Smooth muscle cell (in vitro differentiated cells): ENCODE measurements at regions not wholly inside any gene's neighbourhood (a gene's known extent, or its start where the extent isn't known, plus 50 kb on each side); places are given as distances from the start of the nearest gene placed in this dataset.

Source experiments
- DNase-seq: peaks from one replicate; lab custom pipeline; 2025; ENCODE audit not compliant: unreplicated experiment; lab: John Stamatoyannopoulos, UW
- H2AFZ ChIP-seq: fragments of 200-600 bp; sonication (generic); 2 replicates; pipeline ENCODE4 v1.6.0; 2016; ENCODE audit warnings: antibody characterized with exemption, low read depth, mild to moderate bottlenecking
- H3F3A ChIP-seq: fragments of 200-600 bp; sonication (generic); 2 replicates; pipeline ENCODE4 v1.6.0; 2017; ENCODE audit warnings: antibody characterized with exemption, low read depth
- H3K27ac ChIP-seq: fragments of 200-600 bp; sonication (generic); 2 replicates; pipeline ENCODE4 v1.5.1; 2016; ENCODE audit warnings: low read depth, mild to moderate bottlenecking
- H3K27me3 ChIP-seq: fragments of 200-600 bp; sonication (generic); 2 replicates; pipeline ENCODE4 v1.6.1; 2016; ENCODE audit warnings: low read depth, mild to moderate bottlenecking
- H3K36me3 ChIP-seq: fragments of 200-600 bp; sonication (generic); 2 replicates; pipeline ENCODE4 v1.5.1; 2016; ENCODE audit warnings: low read depth
- H3K4me1 ChIP-seq: fragments of 200-600 bp; sonication (generic); 2 replicates; pipeline ENCODE4 v1.5.1; 2016; ENCODE audit warnings: low read depth
- H3K4me2 ChIP-seq: fragments of 200-600 bp; sonication (generic); 2 replicates; pipeline ENCODE4 v1.6.0; 2016; ENCODE audit warnings: mild to moderate bottlenecking
- H3K4me3 ChIP-seq: fragments of 200-600 bp; sonication (generic); 2 replicates; pipeline ENCODE4 v1.5.1; 2016; ENCODE audit warnings: mild to moderate bottlenecking
- H3K79me2 ChIP-seq: fragments of 200-600 bp; sonication (generic); 2 replicates; pipeline ENCODE4 v1.6.0; 2016; ENCODE audit warnings: low read depth, mild to moderate bottlenecking
- H3K9ac ChIP-seq: fragments of 200-600 bp; sonication (generic); 2 replicates; pipeline ENCODE4 v1.6.0; 2016; ENCODE audit warnings: low read depth
- H3K9me3 ChIP-seq: fragments of 200-600 bp; sonication (generic); replicated peaks from 2 replicates; pipeline ENCODE4 v1.5.1; 2016; ENCODE audit warnings: low read depth
- H4K20me1 ChIP-seq: fragments of 200-600 bp; sonication (generic); 2 replicates; pipeline ENCODE4 v1.6.0; 2016; ENCODE audit warnings: low read depth
- WGBS: methylation state at CpG from one replicate; pipeline ENCODE4 v1.1.7; 2016; ENCODE audit warnings: low lambda C conversion rate; 5-methylcytosine and 5-hydroxymethylcytosine counted together
- TF ChIP-seq, protein P1 (sequence below): fragments of 200-600 bp; sonication (generic); IDR thresholded peaks from 2 replicates; pipeline ENCODE4 v1.5.1; 2017; ENCODE audit warnings: borderline replicate concordance, mild to moderate bottlenecking, antibody characterized with exemption; ENCODE audit not compliant: insufficient read depth, poor library complexity, severe bottlenecking

DNA sequence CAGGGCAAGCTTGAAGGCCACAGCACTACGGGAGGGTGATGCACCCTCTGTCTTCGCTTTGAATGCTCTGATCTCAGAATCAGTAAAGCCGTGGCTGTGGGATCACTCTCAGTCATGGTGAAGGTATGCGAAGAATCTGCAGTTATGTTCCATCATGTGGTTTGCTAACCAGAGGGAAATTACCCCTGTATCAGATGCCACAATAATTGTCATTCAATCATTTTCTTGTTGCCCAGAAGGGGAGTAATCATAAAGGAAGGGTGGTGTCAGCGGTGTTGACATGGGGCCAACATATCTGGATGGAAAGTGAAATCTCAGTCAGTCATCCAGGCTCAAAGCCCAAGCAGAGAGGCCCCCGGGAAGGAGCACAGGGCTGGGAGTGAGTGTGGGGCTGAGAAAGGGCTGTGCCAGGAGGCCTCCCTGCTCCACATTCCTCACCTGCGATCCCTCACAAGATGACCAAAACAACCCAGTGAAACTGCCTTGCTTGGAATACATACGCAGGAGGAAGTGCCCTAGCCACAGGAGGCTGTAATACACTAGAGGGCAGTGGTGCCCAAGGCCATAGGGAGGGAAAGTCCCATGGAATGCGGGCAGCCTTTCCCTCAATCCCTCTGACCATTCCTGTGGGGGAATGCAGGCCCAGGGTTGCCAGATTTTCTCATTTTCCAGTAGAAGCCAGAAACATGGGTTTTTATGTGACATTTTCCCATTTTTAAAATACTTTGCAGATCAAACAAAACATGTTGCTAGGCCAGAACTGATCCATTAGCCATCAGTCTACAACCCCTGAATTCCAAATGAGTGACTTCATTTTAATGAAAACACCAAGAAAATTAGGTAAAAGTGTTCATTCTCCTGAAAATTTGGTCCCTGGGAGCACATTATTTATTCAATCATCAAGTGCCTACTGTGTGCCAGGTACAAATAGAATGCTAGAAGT lies 95.7 kb upstream of the VANGL1 start:
- Histone ChIP-seq H3K4me3 (no peak overlapping the region), H3K4me2 (peak overlapping the region; percentile 75), H3K9me3 (no peaks in the 10 kb centered on the region), H3K79me2 (no peaks in the 10 kb centered on the region), H3K27ac (peak overlapping the region; percentile 99), H3K4me1 (peaks cover 13% of the 10 kb centered on the region), H3K27me3 (no peaks in the 10 kb centered on the region), H4K20me1 (no peaks in the 10 kb centered on the region), H3F3A (peaks cover 18% of the 10 kb centered on the region), H2AFZ (peak overlapping the region; percentile 43), H3K9ac (peak overlapping the region; percentile 93), H3K36me3 (no peaks in the 10 kb centered on the region)
- peak; percentile 14 for DNase-seq
- WGBS: 11% methylated on average over 9 of the region's 9 CpGs
- TF ChIP-seq, protein P1, sequence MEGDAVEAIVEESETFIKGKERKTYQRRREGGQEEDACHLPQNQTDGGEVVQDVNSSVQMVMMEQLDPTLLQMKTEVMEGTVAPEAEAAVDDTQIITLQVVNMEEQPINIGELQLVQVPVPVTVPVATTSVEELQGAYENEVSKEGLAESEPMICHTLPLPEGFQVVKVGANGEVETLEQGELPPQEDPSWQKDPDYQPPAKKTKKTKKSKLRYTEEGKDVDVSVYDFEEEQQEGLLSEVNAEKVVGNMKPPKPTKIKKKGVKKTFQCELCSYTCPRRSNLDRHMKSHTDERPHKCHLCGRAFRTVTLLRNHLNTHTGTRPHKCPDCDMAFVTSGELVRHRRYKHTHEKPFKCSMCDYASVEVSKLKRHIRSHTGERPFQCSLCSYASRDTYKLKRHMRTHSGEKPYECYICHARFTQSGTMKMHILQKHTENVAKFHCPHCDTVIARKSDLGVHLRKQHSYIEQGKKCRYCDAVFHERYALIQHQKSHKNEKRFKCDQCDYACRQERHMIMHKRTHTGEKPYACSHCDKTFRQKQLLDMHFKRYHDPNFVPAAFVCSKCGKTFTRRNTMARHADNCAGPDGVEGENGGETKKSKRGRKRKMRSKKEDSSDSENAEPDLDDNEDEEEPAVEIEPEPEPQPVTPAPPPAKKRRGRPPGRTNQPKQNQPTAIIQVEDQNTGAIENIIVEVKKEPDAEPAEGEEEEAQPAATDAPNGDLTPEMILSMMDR: peak; percentile 59

DNA sequence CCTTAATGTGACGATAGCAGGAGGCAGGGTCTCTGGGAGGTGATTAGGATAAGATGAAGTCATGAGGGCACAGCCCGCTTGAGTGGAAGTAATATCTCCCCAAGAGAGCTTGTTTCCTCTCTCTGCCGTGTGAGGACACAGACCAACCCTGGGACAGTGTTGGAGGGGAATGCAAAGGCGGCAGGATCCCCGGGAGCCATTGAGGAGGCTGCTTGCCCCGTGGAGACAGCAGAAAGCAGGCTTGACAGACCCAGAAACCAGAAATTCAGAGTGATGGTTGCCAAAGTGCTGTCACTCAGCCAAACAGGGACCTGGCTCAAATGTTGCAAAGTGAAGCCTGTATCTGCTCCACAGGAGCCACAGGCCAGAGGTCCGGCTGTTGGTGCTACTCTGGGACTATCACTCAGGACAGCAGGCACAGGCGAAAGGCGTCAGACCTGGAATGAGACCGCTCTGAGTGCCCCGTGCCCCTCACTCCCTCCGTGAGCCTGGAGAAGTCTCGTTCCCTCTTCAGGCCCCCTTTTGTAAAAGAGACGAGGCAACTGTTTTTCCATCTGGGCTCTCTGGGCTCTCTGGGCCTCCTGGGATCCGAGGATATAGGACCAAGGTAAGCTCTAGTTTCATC lies 96.6 kb upstream of the VANGL1 start:
- 63% methylated on average over 15 of the region's 15 CpGs for WGBS

DNA sequence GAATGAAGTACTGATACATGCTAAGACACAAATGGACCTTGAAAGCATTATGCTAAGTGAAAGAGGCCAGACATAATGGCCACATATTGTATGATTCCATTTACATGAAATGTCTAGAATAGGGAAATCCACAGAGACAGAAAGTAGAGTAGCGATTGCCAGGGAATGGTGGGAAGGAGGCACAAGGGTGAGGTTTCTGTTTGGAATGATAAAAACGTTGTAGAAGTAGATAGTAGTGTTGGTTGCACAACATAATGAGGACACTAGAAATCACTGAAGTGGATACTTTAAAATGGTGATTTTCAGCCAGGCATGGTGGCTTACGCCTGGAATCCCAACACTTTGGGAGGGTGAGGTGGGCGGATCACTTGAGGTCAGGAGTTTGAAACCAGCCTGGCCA lies 97.6 kb upstream of the VANGL1 start:
- H2AFZ ChIP-seq: no peak overlapping the region
- no peak overlapping the region for H3K9ac ChIP-seq
- no peaks in the 10 kb centered on the region for H4K20me1 ChIP-seq
- no peaks in the 10 kb centered on the region for H3K79me2 ChIP-seq
- H3K4me3 ChIP-seq: no peak overlapping the region
- H3K27me3 ChIP-seq: no peaks in the 10 kb centered on the region
- no peak overlapping the region for H3K4me2 ChIP-seq
- H3K27ac ChIP-seq: peak overlapping the region; percentile 49
- 79% methylated on average over 4 of the region's 4 CpGs for WGBS
- peaks cover 18% of the 10 kb centered on the region for H3F3A ChIP-seq
- TF ChIP-seq, protein P1: no peak
- H3K9me3 ChIP-seq: no peaks in the 10 kb centered on the region
- H3K4me1 ChIP-seq: peaks cover 13% of the 10 kb centered on the region
- H3K36me3 ChIP-seq: no peaks in the 10 kb centered on the region
- no peak for DNase-seq

More for the DNA sequence above, 96.6 kb upstream of the VANGL1 start:
- TF ChIP-seq, protein P1: no peak
- Histone ChIP-seq H3K27ac (peak overlapping the region; percentile 99), H3K4me1 (peaks cover 13% of the 10 kb centered on the region), H3K79me2 (no peaks in the 10 kb centered on the region), H2AFZ (no peak overlapping the region), H3K36me3 (no peaks in the 10 kb centered on the region), H3K9me3 (no peaks in the 10 kb centered on the region), H3K27me3 (no peaks in the 10 kb centered on the region), H3K9ac (peak overlapping the region; percentile 75), H3K4me2 (peak overlapping the region; percentile 75), H3K4me3 (no peak overlapping the region), H4K20me1 (no peaks in the 10 kb centered on the region), H3F3A (peaks cover 18% of the 10 kb centered on the region)
- no peak for DNase-seq
